GM18868 (cell line): ENCODE measurements at regions not wholly inside any gene's neighbourhood (a gene's known extent, or its start where the extent isn't known, plus 50 kb on each side); places are given as distances from the start of the nearest gene placed in this dataset.
"Not testable (repeated sequence)": the region's sequence is repeated elsewhere in the genome, so short reads cannot be mapped to it uniquely, and the experiment has no call there.

Experiments used
- ATAC-seq: cut with Tn5 transposase; IDR thresholded peaks from one replicate; pipeline ENCODE4 v1.9.1; 2021; ENCODE audit warnings: mild to moderate bottlenecking, moderate library complexity; ENCODE audit not compliant: unreplicated experiment

GRCh38 chr3:166118049-166118448 is 280.8 kb upstream of the BCHE start:
- no peak for ATAC-seq

GRCh38 chr3:166114448-166114847 is 277.2 kb upstream of the BCHE start:
- no peak for ATAC-seq

DNA sequence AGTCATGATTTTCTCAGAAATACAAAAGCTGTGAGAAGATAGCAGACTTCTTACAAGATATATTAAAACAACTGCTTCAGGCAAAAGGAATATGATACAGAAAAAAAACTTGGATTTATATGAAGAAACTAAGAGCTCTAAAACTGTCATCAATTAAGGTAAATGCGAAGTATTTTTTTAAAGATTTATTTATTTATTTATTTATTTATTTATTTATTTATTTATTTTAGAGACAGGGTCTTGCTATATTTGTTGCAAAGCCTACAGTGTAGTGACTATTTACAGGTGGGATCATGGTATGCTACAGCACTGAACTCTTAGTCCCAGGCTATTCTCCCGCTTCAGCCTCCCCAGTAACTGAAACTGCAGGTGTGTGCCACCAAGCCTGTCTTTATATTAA is 274.3 kb upstream of the BCHE start:
- ATAC-seq, result no peak

- ATAC-seq, result no peak
These were observed 272.9 kb upstream of the BCHE start for GRCh38 chr3:166110102-166110501.

GRCh38 chr3:166104938-166105337 is 267.7 kb upstream of the BCHE start:
- no peak for ATAC-seq

DNA sequence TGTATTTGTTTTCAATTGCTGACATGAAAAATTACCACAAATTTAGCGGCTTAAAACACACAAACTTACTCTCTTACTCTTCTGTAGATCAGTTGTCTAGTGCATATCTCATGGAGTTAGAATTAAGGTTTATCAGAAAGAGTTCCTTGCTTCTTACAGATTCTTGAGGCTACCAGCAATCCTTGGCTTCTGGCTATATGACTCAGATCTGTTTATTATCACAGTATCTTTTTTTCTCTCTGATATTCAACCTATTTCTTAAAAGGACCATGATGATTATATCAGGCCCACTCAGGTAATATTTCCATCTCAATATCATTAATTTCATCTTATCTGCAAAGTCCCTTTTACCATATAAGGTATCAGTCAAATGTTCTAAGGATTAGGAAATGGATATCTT is 263.5 kb upstream of the BCHE start:
- no peak for ATAC-seq

- no peak for ATAC-seq
These were observed 252.4 kb upstream of the BCHE start for GRCh38 chr3:166089575-166089974.

GRCh38 chr3:166085164-166085856 is 248.1 kb upstream of the BCHE start:
- no peak for ATAC-seq

DNA sequence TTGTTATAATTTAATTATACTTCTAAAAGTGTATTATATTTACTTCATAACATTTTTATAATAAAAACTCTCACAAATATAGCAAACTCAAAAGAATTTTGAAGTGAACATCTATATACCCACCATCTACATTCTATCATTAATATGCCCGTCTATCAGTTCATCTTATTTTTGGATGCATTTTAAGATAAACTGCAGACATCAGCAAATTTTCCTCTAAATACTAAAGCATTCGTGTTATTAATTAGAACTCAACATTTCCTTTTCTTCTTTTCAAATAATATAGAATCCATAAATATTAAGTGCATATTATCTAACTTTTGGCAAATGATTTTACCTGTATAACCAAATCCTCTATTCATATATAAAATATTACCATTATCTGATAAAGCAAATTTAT is 242.9 kb upstream of the BCHE start:
- ATAC-seq, result no peak

DNA sequence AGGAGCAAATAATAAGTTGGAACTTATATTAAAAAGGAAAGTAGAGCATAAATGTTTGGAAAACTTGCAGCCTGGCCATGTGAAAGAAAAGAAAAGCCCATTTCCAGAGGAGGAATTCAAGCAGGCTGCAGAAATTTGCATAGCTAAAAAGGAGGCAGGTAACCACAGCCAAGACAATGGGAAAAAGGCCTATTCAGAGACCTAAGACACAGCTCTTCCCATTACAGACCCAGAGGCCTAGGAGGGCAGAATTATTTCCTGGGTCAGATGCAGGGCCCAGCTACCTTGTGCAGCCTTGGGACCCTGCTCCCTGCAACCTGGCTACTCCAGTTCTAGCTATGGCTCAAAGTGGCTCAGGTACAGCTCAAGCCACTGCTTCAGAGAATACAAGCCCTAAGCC is 234.6 kb upstream of the BCHE start:
- no peak for ATAC-seq

- no peak for ATAC-seq
These were observed 227.3 kb upstream of the BCHE start for GRCh38 chr3:166064476-166064875.

DNA sequence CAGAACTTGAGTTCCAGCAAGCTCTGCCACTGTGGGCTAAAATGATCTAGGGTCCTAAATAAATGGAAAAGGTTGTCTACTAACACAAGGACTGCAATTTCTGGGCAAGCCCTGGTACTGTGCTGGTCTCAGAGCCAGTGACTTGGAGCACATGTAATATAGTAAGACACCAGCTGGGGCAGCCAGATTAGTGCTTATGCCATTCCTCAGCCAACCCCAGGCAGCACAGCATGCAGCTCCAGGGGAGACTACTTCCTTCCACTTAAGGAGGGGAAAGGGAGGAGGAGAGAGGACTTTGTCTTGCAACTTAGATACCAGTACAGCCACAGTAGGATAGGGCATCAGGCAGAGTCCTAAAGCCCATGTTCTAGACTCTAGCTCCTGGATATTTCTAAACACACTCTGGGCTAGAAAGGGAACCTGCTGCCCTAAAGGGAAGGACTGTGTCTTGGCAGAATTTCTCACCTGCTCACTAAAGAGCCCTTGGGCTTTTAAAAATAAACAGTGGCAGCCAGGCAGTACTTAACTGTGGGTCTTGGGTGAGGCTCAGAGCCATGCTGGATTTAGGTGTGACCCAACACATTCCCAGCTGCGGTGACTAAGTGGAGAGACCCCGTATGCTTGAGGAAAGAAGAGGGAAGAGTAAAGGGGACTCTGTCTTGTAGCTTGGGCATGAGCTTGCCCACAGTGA is 223.7 kb upstream of the BCHE start:
- no peak for ATAC-seq

GRCh38 chr3:166052440-166052839 is 215.2 kb upstream of the BCHE start:
- peak; percentile 58 for ATAC-seq

DNA sequence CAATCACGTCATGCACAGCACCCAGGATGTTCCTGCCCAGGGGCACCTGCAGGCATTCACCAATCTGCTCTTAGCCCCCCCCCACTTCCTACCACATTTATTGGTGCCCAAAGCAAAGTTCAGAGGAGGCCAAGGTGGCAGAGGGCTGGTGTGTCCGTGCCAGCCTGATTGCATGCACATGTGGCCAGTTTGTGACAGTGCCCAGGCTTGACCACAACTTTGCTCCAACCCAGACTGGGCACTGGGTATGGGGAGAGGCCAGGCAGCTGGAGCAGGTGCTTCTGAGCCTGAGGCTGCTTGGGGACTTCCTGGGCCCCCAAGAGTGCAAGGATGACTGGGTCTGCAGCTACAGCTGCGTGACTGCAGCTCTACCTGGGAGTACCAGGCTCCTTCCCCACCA is 192.3 kb upstream of the BCHE start:
- ATAC-seq, result no peak

- peak; percentile 75 for ATAC-seq
These were observed 176.0 kb upstream of the BCHE start for GRCh38 chr3:166013073-166013679.

DNA sequence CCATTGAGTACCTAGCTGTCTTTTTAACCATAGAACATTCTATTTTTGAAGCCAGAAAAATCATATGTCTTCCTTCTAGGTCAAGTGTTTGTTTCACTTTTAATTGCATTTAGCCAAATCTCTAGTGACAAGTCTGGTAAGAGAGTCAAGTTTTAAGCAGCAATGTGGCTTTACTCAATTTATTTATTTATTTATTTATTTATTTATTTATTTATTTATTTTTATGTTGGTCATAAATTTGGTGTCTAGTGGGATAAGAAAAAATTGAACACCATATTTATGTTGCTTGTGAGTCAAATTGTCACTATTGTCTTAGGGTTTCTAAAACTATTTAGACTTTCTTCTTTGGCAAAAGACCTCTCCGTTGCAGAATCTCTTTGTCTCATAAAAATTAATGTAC is 174.5 kb upstream of the BCHE start:
- no peak for ATAC-seq

GRCh38 chr3:166005126-166005525 is 167.9 kb upstream of the BCHE start:
- ATAC-seq, result no peak

- ATAC-seq, result no peak
These were observed 157.1 kb upstream of the BCHE start for GRCh38 chr3:165994293-165994692.

DNA sequence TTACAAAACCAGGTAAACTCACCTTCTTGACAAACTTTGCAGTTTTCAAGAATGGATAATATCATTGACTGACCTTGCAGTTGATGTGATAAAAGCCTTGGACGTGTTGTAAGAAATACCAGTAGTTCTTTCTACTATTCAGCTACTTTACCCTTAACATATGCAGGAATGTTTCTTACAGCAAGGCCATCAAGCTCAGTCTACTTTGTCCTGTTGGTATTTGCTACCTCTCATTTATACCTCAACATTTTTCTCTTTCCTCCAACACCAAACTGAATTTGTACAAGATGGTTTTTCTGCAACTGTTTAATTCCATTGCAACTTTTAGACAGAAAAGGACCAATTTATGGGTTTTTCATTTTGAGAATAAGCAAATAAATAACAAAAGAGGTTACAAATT is 147.4 kb upstream of the BCHE start:
- no peak for ATAC-seq

DNA sequence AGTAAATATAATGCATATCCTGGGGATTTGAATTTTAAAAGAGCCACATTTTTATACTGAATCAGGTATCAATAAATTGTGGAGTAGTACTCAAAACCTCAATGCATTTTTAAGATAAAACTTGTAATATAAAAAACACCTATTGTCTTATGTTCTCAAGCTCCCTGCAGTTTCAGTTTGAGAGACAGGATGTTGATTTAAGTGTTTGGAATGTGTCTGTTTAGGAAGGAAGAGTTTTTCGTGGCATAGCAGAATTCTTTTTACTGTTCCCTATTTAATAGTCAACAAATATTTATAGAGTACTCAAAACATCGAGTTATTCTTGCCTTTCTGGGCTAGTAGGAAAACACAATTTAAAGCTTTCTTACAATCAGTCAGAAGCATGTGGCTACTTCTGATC is 146.1 kb upstream of the BCHE start:
- ATAC-seq, result no peak

GRCh38 chr3:165981318-165981717 is 144.1 kb upstream of the BCHE start:
- ATAC-seq, result no peak

DNA sequence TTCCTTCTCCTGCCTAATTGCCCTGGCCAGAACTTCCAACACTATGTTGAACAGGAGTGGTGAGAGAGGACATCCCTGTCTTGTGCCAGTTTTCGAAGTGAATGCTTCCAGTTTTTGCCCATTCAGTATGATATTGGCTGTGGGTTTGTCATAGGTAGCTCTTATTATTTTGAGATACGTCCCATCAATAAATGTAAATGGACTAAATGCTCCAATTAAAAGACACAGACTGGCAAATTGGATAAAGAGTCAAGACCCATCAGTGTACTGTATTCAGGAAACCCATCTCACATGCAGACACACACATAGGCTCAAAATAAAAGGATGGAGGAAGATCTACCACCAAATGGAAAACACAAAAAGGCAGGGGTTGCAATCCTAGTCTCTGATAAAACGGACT is 123.6 kb upstream of the BCHE start:
- ATAC-seq, result not testable (repeated sequence)
